ENCODE measurements at regions not wholly inside any gene's neighbourhood (a gene's known extent, or its start where the extent isn't known, plus 50 kb on each side); places are given as distances from the start of the nearest gene placed in this dataset.

GRCh38 chr14:22484632-22485031, 104.4 kb downstream of the DAD1 start (continued):
- TF ChIP-seq, protein P1, sequence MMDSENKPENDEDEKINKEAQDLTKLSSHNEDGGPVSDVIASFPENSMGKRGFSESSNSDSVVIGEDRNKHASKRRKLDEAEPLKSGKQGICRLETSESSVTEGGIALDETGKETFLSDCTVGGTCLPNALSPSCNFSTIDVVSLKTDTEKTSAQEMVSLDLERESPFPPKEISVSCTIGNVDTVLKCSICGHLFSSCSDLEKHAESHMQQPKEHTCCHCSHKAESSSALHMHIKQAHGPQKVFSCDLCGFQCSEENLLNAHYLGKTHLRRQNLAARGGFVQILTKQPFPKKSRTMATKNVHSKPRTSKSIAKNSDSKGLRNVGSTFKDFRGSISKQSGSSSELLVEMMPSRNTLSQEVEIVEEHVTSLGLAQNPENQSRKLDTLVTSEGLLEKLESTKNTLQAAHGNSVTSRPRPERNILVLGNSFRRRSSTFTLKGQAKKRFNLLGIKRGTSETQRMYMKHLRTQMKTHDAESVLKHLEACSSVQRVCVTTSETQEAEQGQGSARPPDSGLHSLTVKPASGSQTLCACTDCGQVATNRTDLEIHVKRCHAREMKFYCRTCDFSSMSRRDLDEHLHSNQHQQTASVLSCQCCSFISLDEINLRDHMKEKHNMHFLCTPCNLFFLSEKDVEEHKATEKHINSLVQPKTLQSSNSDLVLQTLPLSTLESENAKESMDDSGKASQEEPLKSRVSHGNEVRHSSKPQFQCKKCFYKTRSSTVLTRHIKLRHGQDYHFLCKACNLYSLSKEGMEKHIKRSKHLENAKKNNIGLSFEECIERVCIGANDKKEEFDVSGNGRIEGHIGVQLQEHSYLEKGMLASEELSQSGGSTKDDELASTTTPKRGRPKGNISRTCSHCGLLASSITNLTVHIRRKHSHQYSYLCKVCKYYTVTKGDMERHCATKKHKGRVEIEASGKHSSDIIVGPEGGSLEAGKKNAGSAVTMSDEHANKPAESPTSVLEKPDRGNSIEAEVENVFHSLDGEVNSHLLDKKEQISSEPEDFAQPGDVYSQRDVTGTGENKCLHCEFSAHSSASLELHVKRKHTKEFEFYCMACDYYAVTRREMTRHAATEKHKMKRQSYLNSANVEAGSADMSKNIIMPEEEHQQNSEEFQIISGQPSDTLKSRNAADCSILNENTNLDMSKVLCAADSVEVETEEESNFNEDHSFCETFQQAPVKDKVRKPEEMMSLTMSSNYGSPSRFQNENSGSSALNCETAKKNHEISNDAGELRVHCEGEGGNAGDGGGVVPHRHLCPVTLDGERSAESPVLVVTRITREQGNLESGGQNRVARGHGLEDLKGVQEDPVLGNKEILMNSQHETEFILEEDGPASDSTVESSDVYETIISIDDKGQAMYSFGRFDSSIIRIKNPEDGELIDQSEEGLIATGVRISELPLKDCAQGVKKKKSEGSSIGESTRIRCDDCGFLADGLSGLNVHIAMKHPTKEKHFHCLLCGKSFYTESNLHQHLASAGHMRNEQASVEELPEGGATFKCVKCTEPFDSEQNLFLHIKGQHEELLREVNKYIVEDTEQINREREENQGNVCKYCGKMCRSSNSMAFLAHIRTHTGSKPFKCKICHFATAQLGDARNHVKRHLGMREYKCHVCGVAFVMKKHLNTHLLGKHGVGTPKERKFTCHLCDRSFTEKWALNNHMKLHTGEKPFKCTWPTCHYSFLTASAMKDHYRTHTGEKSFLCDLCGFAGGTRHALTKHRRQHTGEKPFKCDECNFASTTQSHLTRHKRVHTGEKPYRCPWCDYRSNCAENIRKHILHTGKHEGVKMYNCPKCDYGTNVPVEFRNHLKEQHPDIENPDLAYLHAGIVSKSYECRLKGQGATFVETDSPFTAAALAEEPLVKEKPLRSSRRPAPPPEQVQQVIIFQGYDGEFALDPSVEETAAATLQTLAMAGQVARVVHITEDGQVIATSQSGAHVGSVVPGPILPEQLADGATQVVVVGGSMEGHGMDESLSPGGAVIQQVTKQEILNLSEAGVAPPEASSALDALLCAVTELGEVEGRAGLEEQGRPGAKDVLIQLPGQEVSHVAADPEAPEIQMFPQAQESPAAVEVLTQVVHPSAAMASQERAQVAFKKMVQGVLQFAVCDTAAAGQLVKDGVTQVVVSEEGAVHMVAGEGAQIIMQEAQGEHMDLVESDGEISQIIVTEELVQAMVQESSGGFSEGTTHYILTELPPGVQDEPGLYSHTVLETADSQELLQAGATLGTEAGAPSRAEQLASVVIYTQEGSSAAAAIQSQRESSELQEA (CRISPR knock-in tag; IDR thresholded peaks at IDR 0.05; ENCODE audit: not compliant biosample characterization), result no peak
- TF ChIP-seq JARID2 (CRISPR knock-in tag; IDR thresholded peaks at IDR 0.05; ENCODE audit: insufficient replicate concordance) (no peak), PATZ1 (CRISPR knock-in tag; IDR thresholded peaks at IDR 0.05) (no peak)

Data from HepG2 (cell line).